NCI-H345 (cell line): ENCODE measurements at regions not wholly inside any gene's neighbourhood (a gene's known extent, or its start where the extent isn't known, plus 50 kb on each side); places are given as distances from the start of the nearest gene placed in this dataset.
"Not testable (repeated sequence)": the region's sequence is repeated elsewhere in the genome, so short reads cannot be mapped to it uniquely, and the experiment has no call there.

Source experiments
- DNase-seq: peaks from one replicate; lab custom pipeline; 2025; lab: John Stamatoyannopoulos, UW

DNA sequence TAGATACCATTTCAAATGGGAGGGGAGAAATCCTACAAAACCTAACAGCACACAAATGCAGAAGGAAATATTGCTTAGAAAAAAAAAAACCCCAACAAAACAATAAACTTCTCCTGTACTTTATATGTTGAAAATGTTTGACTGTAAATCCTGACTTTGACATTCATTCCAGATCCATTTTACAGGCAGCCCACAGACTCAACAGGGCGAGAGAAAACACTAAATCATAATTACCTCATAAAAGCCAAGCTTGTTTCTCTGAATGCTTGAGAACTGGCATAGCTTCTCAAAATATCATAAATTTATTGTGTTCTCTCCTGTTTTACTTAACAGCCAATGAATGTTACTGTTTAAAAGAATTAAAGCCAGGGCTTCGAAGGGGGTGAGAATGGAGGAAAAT is 273.2 kb downstream of the CD83 start:
- no peak for DNase-seq

DNA sequence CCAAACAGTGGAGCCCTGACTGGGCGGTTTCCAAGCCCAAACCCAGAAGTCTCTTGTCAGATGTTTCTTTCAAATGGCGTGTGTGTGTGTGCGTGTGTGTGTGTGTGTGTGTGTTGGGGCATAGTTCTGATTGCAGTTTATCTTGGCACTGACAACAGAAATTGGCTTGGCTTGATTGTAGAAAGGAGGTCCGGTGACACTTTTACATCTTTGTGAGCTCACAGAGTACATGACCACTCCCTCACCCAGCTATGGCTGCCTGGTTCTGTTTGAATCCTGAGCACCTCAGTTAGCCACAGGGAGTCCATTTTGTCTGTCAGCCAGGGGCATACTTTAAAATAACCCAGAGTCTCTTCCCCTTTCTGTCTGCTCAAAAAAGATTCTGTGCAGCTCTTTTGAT is 276.3 kb downstream of the CD83 start:
- no peak for DNase-seq

DNA sequence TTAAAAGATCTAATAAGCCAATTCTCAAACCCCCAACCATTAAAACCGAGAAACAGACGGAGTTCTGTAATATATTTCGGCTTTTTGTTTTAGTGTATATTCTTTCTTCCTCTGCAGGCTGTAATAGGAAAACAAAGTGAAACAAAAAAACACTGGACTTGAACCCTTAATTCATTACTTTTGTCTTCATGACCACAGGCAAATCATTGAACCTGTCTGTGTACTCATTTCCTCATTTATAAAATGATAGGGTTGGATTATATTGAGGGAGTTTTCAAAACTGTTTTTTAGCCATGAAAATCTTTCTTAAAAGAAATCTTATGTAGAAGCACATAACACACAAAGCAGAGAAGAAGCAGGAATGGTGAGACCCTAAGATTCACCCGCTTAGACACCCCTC is 278.8 kb downstream of the CD83 start:
- no peak for DNase-seq

GRCh38 chr6:14396826-14397517 is 279.4 kb downstream of the CD83 start:
- DNase-seq = no peak

GRCh38 chr6:14397518-14397901 is 279.9 kb downstream of the CD83 start:
- DNase-seq = no peak

- no peak for DNase-seq
These were observed 281.4 kb downstream of the CD83 start for GRCh38 chr6:14398953-14399352.

- no peak for DNase-seq
These were observed 282.1 kb downstream of the CD83 start for GRCh38 chr6:14399635-14400034.

DNA sequence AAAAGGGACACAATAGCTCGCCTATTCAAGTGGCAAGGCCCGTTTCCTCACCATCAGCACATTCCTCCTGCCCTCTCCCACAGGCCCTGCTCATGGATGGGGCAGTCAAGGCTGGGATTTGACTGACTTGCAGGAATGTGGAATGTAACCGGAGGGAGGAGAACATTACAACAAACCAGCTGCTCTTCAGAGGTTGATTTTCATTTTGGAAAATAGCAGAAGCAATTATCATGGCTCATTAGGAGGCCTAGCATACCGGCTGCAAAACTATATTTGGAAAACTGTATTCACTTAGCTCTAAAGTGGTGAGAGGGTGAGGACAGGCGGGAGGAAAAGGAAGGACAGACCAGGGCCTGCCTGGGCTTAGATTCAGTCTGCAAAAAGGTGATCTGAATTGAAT is 283.7 kb downstream of the CD83 start:
- DNase-seq = no peak

GRCh38 chr6:14406614-14407331 is 289.2 kb downstream of the CD83 start:
- DNase-seq = no peak

- no peak for DNase-seq
These were observed 290.9 kb downstream of the CD83 start for GRCh38 chr6:14408446-14408845.

- no peak for DNase-seq
These were observed 294.5 kb downstream of the CD83 start for GRCh38 chr6:14412026-14412425.

GRCh38 chr6:14415452-14415851 is 297.9 kb downstream of the CD83 start:
- no peak for DNase-seq

- DNase-seq = no peak
These were observed 299.8 kb downstream of the CD83 start for GRCh38 chr6:14417377-14417776.

DNA sequence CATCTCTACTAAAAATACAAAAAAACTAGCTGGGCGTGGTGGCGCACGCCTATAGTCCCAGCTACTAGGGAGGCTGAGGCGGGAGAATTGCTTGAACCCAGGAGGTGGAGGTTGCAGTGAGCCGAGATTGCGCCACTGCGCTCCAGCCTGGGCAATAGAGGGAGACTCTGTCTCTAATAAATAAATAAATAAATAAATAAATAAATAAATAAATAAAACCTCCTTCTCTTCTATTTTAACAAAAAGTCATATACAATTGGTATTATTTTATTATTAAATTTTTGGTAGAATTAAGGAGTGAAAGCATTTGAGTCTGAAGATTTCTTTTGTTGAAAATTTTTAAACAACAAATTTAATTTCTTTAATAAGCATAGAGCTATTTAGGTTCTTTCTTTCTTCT is 301.7 kb downstream of the CD83 start:
- DNase-seq = not testable (repeated sequence)

- DNase-seq = no peak
These were observed 304.5 kb downstream of the CD83 start for GRCh38 chr6:14422061-14422460.

DNA sequence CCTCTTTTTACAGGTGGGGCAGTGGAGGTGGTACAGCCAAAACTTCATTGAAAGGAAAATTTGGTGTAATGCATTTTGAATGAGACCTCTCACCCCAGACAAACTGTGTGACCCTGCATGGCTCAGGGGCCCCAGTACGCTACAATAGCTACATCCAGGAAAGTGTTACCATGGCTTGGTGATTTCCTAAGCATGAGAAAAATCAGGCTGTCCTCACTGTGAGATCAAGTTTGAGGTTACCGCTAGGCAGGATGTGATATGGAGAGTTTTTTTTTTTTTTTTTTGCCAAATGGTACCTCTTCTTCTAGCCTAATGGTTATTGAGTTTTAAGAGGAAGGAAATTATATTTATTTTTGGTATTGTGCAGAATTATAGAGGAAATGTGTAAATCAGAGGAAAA is 305.3 kb downstream of the CD83 start:
- no peak for DNase-seq

DNA sequence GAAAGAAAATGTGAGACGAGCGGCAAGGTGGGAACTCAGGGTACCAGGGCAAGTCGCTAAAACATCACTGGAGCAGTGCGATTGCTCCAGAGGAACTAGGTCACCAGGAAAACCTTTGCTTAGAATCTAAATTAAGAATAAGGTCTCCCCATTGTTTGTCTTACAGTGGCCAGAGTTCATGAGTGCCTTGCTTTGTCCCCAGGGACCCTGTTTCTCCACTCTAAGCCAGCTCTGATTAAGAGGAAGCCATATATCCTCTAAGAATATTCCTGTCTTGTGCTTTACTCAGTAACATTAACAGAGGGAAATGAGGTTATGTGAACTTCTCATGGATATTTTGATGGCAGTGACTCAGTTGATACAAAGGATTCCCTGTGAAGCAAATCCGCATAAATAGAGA is 305.8 kb downstream of the CD83 start:
- no peak for DNase-seq

DNA sequence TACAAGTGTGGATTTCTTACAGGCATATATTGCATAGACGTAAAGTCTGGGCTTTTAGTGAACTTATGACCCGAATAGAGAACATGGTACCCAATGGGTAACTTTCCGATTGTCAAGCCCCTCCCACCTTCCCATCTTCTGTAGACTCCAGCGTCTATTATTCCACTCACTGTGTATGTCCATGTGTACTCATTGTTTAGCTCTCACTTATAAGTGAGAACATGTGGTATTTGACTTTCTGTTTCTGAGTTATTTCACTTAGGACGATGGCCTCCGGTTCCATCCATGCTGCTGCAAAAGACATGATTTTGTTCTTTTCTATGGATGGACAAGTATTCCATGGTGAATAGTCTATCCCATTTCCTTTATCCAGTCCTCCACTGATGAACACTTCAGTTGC is 306.4 kb downstream of the CD83 start:
- DNase-seq = no peak

DNA sequence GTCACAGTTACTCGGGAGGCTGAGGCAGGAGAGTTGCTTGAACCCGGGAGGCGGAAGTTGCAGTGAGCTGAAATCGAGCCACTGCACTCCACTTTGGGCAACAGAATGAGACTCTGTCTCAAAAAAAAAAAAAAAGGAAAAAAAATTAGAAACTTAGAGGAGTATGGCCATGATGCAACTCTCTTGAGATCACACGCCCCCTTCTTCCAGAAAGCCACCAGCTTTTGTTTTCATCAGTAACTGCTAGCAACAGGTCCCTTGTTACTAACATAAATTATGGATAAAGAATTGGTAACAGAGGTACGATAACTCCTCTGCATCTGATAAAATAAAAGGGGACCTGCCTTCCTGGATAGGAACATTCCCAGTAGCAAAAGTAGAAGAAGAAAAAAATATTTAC is 308.2 kb downstream of the CD83 start:
- DNase-seq = no peak

GRCh38 chr6:14426281-14426680 is 308.7 kb downstream of the CD83 start:
- no peak for DNase-seq

DNA sequence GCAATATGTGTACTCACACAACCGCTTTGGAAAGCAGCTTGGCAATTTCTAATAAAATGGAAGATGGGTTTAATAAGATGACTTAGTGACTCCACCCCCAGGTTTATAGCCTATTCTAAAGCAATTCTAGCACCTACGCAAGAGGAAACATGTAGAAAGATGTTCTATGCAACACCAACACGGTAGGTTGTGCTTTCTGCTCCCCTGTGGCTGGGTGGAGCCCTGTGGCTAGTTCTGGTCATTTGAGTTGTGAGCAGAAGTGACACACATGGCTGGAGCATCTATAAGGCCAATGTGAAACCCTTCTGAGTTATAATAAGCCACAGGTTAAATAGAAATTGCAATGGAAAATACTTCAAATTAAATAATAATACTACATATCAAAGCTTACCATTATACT is 310.7 kb downstream of the CD83 start:
- DNase-seq = no peak

DNA sequence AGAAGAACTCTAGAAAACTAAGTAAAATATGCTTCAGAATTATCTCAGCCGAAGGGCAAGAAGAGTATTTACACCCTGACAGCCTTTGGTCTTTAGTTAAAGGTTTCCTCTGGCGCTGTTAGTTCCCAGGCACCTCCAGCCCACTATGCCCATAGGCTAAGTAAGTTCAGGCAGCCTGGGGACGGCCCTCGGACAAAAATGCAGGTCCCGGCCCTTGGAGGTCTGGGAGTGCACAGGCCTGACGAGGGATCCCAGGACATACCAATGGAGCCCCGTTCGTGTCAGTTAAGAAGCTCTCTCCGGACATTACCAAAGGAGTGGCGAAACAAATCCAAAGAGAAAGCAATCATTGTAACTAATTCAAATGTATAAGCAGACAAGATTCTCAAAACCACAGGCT is 311.8 kb downstream of the CD83 start:
- no peak for DNase-seq

- no peak for DNase-seq
These were observed 312.6 kb downstream of the CD83 start for GRCh38 chr6:14430218-14430617.
